Heart right ventricle (tissue), 16 donors: ENCODE measurements at regions not wholly inside any gene's neighbourhood (a gene's known extent, or its start where the extent isn't known, plus 50 kb on each side); places are given as distances from the start of the nearest gene placed in this dataset.

Experiments
- ATAC-seq, 8 donors: fragments of 200-7000 bp; cut with Tn5 transposase; one replicate each; pipeline ENCODE4 v1.9.1; 2020; ENCODE audit warnings: mild to moderate bottlenecking in 8 of 8, moderate library complexity in 8 of 8, moderate number of reproducible peaks in 1 of 8
- DNase-seq, 2 donors: peaks; one replicate each; pipeline ENCODE4 v3.0.0-alpha.2; 2020
- H3K27ac ChIP-seq, 10 donors: fragments of 200-600 bp; sonication (generic) in 2 of 10; one replicate each; pipeline versions ENCODE4 v1.5.0 to v1.8.0; 2020 to 2022; ENCODE audit warnings: mild to moderate bottlenecking in 3 of 10
- H3K27me3 ChIP-seq, 7 donors: fragments of 200-600 bp; one replicate each; pipeline ENCODE4 v1.8.0; 2021 to 2022; ENCODE audit warnings: mild to moderate bottlenecking in 2 of 7
- H3K36me3 ChIP-seq, 9 donors: fragments of 200-600 bp; sonication (generic) in 1 of 9; one replicate each; pipeline versions ENCODE4 v1.5.0 to v1.8.0; 2020 to 2022; ENCODE audit warnings: mild to moderate bottlenecking in 2 of 9
- H3K4me1 ChIP-seq, 9 donors: fragments of 200-600 bp; sonication (generic) in 1 of 9; one replicate each; pipeline versions ENCODE4 v1.5.0 to v1.8.0; 2020 to 2022; ENCODE audit warnings: mild to moderate bottlenecking in 4 of 9
- H3K4me3 ChIP-seq, 10 donors: fragments of 200-600 bp; sonication (generic) in 2 of 10; one replicate each; pipeline versions ENCODE4 v1.5.0 to v1.8.0; 2020 to 2022; ENCODE audit warnings: mild to moderate bottlenecking in 7 of 10, moderate library complexity in 2 of 10
- H3K9me3 ChIP-seq, 11 donors: fragments of 200-600 bp in 10 of 11; sonication (generic) in 2 of 11; one replicate each; pipeline versions ENCODE4 v1.5.0 to v1.8.0; 2013 to 2022; ENCODE audit warnings: mild to moderate bottlenecking in 2 of 11, control low read depth in 1 of 11, moderate library complexity in 1 of 11
- CTCF ChIP-seq, 9 donors: fragments of 200-600 bp; sonication (generic) in 2 of 9; IDR thresholded peaks; one replicate each; pipeline versions ENCODE4 v1.5.0 to v1.8.0; 2021 to 2022; ENCODE audit warnings: antibody characterized with exemption in 9 of 9, mild to moderate bottlenecking in 5 of 9, moderate library complexity in 1 of 9
- WGBS, 2 donors: extraction: QIAGEN DNeasy Blood & Tissue Kit; methylation state at CpG; one replicate each; pipeline ENCODE4 v1.1.7; 2013; ENCODE audit warnings: inconsistent platforms in 1 of 2; 5-methylcytosine and 5-hydroxymethylcytosine counted together
- intact Hi-C, 10 donors: fragments of 100-400 bp; cut with DNase I; formaldehyde crosslinking; loops; one replicate each; pipeline versions ENCODE4 v1.11.1 to v1.14.2; 2022
- donor health status: Arrhythmogenic right ventricular cardiomyopathy.
- donor health status: ischemic (EF 13 %, LVEDD 7.1; RV severe dilation, severe dysfunction).
- donor health status: healthy with polysubstance abuse.
- donor health status: DM: no; HTN: yes; CAD: no.
- donor health status: DM: no; HTN: no; CAD: no.
- donor health status: ischemic (EF 25% LVEDD 6.9; RV normal size, moderate dysfunction).
- donor health status: ischemic (EF 25% LVEDD 5.7; RV mildly dilated, moderate dysfunction).
- donor health status: healthy.
- donor health status: DM: yes; HTN: yes; CAD: no.
- donor health status: Ischemic cardiomyopathy.
- donor health status: ischemic (EF 35%, LVEDD 5.7; RV mildly dilated, moderate dysfunction).
- donor health status: nonischemic (EF 11% LVEDD 7.7; RV severe dilation, severe dysfunction).
- donor health status: DM: yes; HTN: yes; CAD: no.
- donor health status: PGD.
- donor health status: ischemic (EF 29% LVEDD 5.4; RV normal size, mild dysfunction).
- donor health status: nonischemic (EF 23%, LVEDD 6.1; RV moderate dilation, normal function).

- WGBS, 2 donors, result 28 to 43% methylated on average over 4 of the region's 4 CpGs
- DNase-seq (peak; percentile 51 to 56), ATAC-seq (peak; percentile 80 to 96 (median 88))
- TF ChIP-seq CTCF (IDR thresholded peaks at IDR 0.05), result no peak
- Histone ChIP-seq H3K27ac (peak overlapping the region in 7 of 10 donors; percentile 8 to 50 (median 29)), H3K9me3 (no peaks in the 10 kb centered on the region), H3K4me1 (peaks cover 6 to 52% (median 28%) of the 10 kb centered on the region in 9 donors), H3K36me3 (no peaks in the 10 kb centered on the region), H3K4me3 (no peak overlapping the region), H3K27me3 (no peaks in the 10 kb centered on the region)
- intact Hi-C loops, result loop anchor here in 2 of 10 donors (5.0 to 10.0 kb wide), 2 partner anchors 108 to 251 kb away; no protein-coding TSS in a partner anchor
Measured at GRCh38 chr3:177824190-177824786, 627.0 kb upstream of the TBL1XR1 start.

- no peaks in the 10 kb centered on the region for H3K9me3 ChIP-seq
- no peaks in the 10 kb centered on the region for H3K36me3 ChIP-seq
- H3K4me3 ChIP-seq, result no peak overlapping the region
- no peak for DNase-seq
- no peaks in the 10 kb centered on the region for H3K27me3 ChIP-seq
- H3K4me1 ChIP-seq, result peaks cover 6 to 50% (median 29%) of the 10 kb centered on the region in 9 donors
- 74 to 76% methylated on average over 4 of the region's 4 CpGs for WGBS, 2 donors
- peak in 3 of 8 donors; percentile 15 to 32 (median 16) for ATAC-seq
- no peak for TF ChIP-seq CTCF (IDR thresholded peaks at IDR 0.05)
- peak overlapping the region in 6 of 10 donors; percentile 8 to 45 (median 21) for H3K27ac ChIP-seq
- intact Hi-C loops, result loop anchor here in 2 of 10 donors (5.0 to 10.0 kb wide), 2 partner anchors 107 to 250 kb away; no protein-coding TSS in a partner anchor
Measured at GRCh38 chr3:177824841-177825240, 627.6 kb upstream of the TBL1XR1 start.

- TF ChIP-seq CTCF (IDR thresholded peaks at IDR 0.05), result no peak
- intact Hi-C loops, result loop anchor here in 1 of 10 donors (10.0 kb wide), 1 partner anchor 249 kb away; no protein-coding TSS in a partner anchor
- DNase-seq (no peak), ATAC-seq (no peak)
- no peaks in the 10 kb centered on the region for H3K9me3 ChIP-seq
- H3K36me3 ChIP-seq, result no peaks in the 10 kb centered on the region
- WGBS, 2 donors, result 85 to 91% methylated on average over 10 of the region's 10 CpGs
- H3K4me1 ChIP-seq, result peaks cover 9 to 43% (median 38%) of the 10 kb centered on the region in 9 donors
- no peak overlapping the region for H3K4me3 ChIP-seq
- no peak overlapping the region for H3K27ac ChIP-seq
- H3K27me3 ChIP-seq, result no peaks in the 10 kb centered on the region
Measured at GRCh38 chr3:177826253-177826652, 629.0 kb upstream of the TBL1XR1 start.

- H3K4me1 ChIP-seq, result peaks cover 9 to 38% (median 34%) of the 10 kb centered on the region in 9 donors
Measured at GRCh38 chr3:177827511-177828207, 630.4 kb upstream of the TBL1XR1 start.

More at GRCh38 chr3:177827511-177828207, 630.4 kb upstream of the TBL1XR1 start:
- Histone ChIP-seq H3K4me3 (no peak overlapping the region), H3K36me3 (no peaks in the 10 kb centered on the region), H3K27me3 (no peaks in the 10 kb centered on the region), H3K9me3 (no peaks in the 10 kb centered on the region), H3K27ac (peak overlapping the region in 1 of 10 donors; percentile 45)
- intact Hi-C loops, result loop anchor here in 1 of 10 donors (10.0 kb wide), 1 partner anchor 247 kb away; no protein-coding TSS in a partner anchor
- WGBS, 2 donors, result 94 to 95% methylated on average over 5 of the region's 5 CpGs
- TF ChIP-seq CTCF (IDR thresholded peaks at IDR 0.05), result no peak
- ATAC-seq (no peak), DNase-seq (no peak)
